ENCODE measurements at regions not wholly inside any gene's neighbourhood (a gene's known extent, or its start where the extent isn't known, plus 50 kb on each side); places are given as distances from the start of the nearest gene placed in this dataset.

- no peak for DNase-seq (ENCODE audit: low read depth)
- H3K4me3 ChIP-seq (ENCODE audit: low read depth, low read length), result no peak overlapping the region
- no peak for TF ChIP-seq CTCF (IDR thresholded peaks at IDR 0.05; ENCODE audit: insufficient read depth, low read length)
These were observed 156.5 kb upstream of the ZNF648 start for GRCh38 chr1:182217967-182218366.

- no peak for TF ChIP-seq CTCF (IDR thresholded peaks at IDR 0.05; ENCODE audit: insufficient read depth, low read length)
- DNase-seq (ENCODE audit: low read depth), result no peak
- no peak overlapping the region for H3K4me3 ChIP-seq (ENCODE audit: low read depth, low read length)
These were observed 155.6 kb upstream of the ZNF648 start for GRCh38 chr1:182217071-182217470.

- H3K4me3 ChIP-seq (ENCODE audit: low read depth, low read length), result no peak overlapping the region
- no peak for DNase-seq (ENCODE audit: low read depth)
- TF ChIP-seq CTCF (IDR thresholded peaks at IDR 0.05; ENCODE audit: insufficient read depth, low read length), result no peak
These were observed 154.3 kb upstream of the ZNF648 start for GRCh38 chr1:182215764-182216163.

- H3K4me3 ChIP-seq (ENCODE audit: low read depth, low read length), result no peak overlapping the region
- TF ChIP-seq CTCF (IDR thresholded peaks at IDR 0.05; ENCODE audit: insufficient read depth, low read length), result no peak
- DNase-seq (ENCODE audit: low read depth), result no peak
These were observed 151.7 kb upstream of the ZNF648 start for GRCh38 chr1:182213163-182213562.

- DNase-seq (ENCODE audit: low read depth), result no peak
- no peak overlapping the region for H3K4me3 ChIP-seq (ENCODE audit: low read depth, low read length)
- no peak for TF ChIP-seq CTCF (IDR thresholded peaks at IDR 0.05; ENCODE audit: insufficient read depth, low read length)
These were observed 149.9 kb upstream of the ZNF648 start for GRCh38 chr1:182211386-182211785.

- TF ChIP-seq CTCF (IDR thresholded peaks at IDR 0.05; ENCODE audit: insufficient read depth, low read length), result no peak
- H3K4me3 ChIP-seq (ENCODE audit: low read depth, low read length), result no peak overlapping the region
- no peak for DNase-seq (ENCODE audit: low read depth)
These were observed 148.9 kb upstream of the ZNF648 start for GRCh38 chr1:182210417-182210816.

GRCh38 chr1:182207300-182207699 lies 145.8 kb upstream of the ZNF648 start:
- no peak for TF ChIP-seq CTCF (IDR thresholded peaks at IDR 0.05; ENCODE audit: insufficient read depth, low read length)
- no peak for DNase-seq (ENCODE audit: low read depth)
- H3K4me3 ChIP-seq (ENCODE audit: low read depth, low read length), result no peak overlapping the region

Data from fibroblast of the aortic adventitia (primary cell).